OCI-M2 (cell line): ENCODE measurements at regions not wholly inside any gene's neighbourhood (a gene's known extent, or its start where the extent isn't known, plus 50 kb on each side); places are given as distances from the start of the nearest gene placed in this dataset.

Experiments
- DNase-seq: peaks from one replicate; lab custom pipeline; 2025; ENCODE audit not compliant: unreplicated experiment; lab: John Stamatoyannopoulos, UW

DNA sequence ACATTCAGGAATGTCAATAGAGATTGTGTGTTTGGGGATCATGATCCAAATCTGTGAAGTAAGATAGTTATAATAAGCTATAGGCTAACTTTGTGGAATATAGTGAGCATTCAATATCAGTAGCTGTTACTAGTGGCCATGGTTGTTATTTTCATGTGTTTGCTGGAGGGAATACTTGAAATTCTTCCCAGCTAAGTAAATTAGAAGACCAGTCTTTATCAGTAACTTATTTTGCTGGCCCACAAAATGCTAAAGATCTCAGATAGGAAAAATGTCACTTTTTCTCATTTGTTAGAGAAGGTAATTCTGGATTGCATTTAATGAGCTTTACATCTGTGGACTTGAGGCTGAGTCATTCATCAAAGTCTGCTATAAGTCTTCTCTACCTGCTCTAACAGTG lies 156.1 kb upstream of the LRRC7 start:
- no peak for DNase-seq

DNA sequence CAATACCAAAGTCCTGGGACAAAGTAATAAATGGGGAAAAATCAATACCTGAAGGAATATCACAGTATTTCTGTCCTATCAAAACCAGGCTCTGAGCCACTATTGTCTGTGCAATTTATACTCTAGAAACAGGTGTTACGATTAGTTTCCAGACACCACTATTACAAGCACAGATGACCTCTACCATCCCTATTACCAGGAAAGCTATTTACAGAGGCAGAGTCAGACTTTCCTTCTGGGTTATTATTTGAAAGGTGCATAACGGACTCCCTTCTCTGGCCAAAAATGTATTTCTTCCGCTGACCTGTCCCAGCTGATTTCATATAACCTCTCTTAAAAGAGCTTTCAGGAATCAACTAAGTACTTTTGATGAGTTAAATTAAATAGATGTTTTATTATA lies 154.6 kb upstream of the LRRC7 start:
- no peak for DNase-seq

DNA sequence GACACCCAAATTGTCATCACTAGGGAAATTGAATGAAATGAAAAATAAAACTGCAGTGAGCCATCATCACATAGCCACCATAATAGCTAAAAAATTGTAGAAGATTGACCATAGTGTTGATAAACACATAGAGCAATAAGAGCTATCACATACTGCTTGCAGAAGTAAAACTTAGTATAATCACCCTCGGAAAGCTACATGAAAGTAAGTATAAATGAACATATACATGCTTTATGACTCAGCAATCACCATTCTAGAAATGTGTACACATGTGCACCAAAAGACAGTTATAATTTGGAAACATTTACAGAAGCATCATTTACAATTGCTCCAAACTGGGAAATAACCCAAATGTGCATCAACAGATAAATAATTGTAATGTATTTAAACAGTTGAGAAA lies 153.1 kb upstream of the LRRC7 start:
- DNase-seq, result no peak

DNA sequence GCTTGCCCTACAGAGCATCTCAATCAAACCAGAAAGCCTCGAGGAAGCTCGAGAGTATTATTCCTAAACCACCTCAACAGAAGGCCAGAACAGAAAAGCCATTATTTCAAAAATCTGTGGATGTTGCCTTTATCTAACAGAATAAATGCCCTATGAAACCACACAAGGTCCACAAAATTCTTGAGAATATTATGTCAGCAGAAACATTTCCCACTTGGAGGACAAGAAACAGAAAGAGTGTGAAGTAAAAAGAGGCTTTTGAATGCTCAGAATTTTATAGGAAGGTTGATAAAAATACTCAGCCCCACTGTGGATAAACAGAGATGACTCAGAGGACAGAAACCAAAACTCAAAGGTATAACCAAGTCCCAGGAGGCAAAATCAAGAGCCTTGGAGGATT lies 146.4 kb upstream of the LRRC7 start:
- no peak for DNase-seq

DNA sequence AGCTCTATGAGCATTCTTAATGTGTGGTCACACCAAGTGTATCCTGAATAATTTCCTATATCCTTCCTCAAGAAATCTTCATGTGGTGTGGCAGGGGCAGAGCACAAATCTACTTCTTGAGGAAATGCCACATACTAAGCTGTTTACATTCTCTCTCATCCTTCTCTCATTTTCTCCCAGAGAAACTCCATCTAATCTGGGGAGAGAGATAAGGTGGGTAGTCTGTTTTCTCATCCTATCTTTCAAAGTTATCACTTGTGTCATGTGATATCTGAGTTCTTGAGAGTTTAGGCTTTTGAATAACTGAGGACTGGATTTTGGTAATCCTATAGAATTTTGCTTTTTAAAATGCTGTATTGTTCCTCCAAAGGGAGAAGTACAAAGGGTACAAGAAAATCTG lies 141.9 kb upstream of the LRRC7 start:
- no peak for DNase-seq

DNA sequence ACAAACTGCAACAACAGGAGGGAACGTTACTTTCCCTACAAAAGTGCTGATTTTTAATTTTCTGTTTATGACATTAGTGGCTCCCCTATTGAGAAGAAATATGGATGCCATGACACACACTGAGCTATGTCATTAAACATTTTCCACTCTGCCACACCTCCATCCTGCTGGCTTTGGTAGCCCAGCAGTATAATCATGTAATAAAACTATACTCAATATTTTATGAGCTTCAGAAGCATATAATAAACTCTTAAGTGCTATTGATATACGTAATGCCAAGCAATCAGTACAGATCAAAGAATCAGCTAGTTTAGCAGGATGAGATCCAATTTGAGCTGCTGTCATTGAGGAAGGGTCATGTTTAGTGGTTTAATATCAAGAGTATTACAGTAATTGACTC lies 141.3 kb upstream of the LRRC7 start:
- no peak for DNase-seq

DNA sequence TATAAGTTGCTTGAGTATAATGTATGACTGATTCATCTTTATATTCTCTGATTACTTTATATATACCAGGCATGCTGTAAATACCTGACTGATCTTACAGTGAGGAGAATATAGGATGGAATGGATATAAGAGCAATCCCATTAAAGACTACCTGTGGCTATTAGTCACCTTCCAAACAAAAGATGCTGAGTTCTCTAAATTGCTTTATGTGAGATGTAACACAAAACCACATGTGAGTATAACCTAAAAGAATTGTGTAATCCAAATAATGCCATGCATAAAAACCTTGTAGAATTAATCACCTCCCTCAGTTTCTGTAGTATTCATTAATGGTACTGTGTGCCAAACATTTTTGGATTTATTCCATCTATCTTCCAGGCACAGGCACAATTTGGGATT lies 134.6 kb upstream of the LRRC7 start:
- no peak for DNase-seq

DNA sequence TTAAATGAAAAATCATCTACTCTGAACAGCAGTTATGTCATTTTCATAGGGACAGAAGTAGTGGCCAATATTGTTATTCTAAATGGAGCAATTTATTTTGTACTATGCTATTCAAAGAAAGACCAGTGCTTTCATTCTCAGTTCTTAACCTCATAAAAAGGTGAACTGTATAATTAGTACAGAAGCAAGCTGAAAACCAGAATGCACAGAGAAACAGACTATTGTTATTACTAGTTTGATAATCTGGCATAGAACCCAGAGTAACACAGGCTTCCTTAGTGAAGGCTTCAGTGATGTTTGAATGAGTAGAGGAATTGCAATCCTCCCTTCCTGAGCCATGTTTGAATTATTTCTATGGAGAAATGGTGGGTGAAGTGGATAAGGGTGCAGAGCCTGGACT lies 131.6 kb upstream of the LRRC7 start:
- DNase-seq, result no peak

DNA sequence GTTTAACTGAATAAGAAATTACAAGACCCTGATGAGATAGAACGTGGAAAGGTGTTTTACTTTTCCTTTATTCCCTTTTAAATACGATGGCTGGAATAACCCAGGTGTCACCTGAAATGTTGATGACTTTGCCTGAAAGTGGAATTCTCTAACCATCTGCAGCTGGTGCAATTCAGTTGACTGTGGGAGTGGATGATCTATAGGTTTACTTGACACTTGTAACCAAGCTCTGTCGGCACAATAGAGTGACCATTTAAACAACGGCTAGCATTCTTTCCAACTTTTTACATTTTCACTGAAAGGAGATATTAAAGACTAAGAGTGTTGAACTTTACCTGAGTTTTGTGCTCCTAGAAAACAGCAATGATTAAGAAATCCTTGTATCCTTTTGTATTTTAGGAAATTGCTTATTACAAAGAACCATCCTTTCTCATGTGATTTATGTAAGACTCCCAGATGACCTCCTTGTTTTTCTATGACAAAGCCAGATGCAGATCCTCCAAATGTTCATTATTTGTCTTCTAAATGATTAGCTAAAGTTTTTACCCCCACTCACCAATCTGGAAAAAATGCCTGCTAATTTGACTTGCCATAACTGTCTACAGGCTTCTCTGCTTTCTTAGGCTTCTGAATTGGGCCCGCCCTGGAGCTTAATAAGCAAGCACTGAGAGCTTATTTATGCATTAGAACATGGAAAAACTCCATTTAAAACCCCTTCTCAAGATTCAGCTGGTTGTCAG lies 129.5 kb upstream of the LRRC7 start:
- no peak for DNase-seq

DNA sequence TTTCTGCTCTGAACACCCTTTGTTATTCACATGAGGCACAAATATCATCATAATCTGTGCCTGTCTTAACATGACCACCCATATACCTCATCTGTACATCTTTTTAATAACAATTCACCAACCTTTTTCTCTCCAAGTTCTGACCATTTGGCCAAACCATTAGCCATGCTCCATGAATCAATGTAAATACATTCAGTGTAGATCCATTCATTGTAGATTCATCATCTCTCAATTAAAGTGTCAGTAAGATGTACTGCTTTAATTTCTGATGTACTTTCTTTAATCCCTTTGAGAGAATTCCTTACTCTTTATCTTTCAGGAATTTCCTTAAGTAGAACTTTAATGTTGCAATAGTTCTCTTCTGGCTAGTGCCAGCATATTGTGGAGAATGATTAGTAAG lies 126.2 kb upstream of the LRRC7 start:
- DNase-seq, result no peak

DNA sequence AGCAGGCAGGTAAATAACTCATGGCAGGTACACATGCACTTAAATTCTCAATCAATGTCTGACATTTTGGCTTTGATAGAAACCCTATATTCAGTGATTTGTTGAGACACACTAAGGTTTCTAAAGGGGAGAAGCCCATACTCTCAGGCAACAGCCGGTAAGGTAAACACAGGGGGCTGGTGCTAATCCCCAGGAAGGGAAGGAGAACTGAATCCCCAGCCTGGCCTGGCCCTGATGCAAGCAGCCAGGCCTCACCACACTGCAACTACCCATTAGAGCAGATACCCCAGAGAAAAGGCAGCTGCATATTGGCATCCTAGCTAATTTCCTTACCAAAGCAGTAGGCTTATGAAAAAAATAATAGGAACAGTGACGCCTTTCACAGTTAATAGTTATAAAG lies 116.5 kb upstream of the LRRC7 start:
- DNase-seq, result no peak

DNA sequence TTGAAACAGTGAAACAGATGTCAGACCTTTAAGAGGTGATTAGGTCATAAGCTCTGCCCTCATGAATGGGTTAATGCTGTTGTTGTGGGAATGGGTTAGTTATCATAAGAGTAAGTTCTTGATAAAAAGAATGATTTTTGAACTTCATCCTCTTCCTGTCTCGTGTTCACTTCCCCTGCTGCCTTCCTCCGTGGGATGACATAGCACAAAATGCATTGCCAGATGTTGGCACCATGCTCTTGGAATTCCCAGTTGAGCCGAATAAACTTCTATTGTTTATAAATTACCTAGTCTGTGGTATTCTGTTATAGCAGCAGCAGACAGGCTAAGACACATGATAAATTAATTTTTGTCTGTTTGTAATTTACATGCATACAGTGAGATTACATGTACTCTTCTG lies 112.0 kb upstream of the LRRC7 start:
- no peak for DNase-seq

DNA sequence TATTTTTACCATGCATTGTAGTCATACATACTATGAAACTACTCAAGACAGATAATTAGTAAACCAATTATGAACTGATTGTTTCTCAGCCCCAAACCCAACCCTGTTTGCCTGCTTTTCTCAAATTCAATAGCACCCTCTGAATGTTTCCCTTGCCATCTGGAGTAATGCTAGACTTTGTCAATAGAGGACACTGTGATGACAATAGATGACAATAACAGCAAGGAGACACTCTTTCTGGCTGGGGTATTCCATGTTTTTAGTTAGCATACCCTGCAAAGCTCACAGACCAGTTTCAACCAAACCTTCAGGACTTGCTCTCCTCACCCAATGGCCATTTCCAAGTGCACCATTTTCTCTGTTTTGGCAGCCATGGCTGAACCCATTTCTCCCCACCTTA lies 108.5 kb upstream of the LRRC7 start:
- DNase-seq, result no peak

DNA sequence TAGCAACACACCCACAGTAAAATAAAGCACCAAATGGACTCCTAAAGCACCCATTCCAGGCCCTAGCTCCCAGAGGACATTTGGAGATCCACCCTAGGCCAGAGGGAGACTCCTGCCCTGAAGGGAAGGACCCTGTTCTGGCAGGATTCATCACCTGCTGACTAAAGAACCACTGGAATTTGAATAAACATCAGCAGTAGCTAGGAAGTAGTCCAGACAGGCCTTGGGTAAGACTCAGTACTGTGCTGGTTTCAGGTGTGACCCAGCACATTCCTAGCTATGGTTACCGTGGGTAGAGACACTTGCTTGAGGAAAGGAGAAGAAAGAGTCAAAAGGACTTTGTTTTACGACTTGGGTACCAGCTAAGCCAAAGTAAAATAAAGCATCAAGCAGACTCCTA lies 92.7 kb upstream of the LRRC7 start:
- no peak for DNase-seq

DNA sequence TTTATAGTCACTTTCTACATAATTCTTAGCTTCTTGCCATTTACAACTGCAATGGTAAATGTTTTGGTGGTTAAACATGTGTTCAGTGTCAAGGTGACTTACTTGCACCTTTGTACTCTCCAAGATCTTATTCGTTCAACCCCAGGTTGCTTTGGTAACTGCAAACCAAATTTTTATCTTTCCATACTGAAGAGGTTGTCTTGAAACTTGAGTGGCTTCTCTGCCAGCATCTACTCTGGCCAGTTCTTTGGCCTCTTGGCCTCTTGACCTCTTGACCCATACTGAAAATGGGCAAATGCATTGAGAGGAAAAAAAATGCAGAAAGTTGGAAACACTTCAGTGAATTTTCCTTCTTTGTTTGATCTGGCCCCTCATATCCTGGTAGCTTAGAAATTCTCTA lies 88.0 kb upstream of the LRRC7 start:
- no peak for DNase-seq

DNA sequence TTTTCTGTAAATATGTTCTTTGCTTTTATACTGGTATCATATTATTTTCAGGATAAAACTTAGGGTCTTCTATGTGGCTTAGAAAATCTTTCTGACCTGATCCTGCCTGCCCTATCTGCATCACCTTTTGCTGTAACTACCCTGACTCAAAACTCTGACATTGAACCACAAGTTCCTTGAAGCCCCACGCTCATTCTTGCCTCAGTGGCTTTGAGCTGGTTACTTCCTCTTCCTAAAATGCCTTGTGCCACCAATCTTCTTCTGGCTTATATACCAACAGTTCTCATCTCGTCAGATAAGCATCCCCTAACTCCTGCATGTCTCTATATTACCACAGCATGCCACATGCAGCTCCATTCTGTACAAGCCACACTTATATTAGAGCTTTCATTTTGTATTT lies 84.5 kb upstream of the LRRC7 start:
- DNase-seq, result no peak

DNA sequence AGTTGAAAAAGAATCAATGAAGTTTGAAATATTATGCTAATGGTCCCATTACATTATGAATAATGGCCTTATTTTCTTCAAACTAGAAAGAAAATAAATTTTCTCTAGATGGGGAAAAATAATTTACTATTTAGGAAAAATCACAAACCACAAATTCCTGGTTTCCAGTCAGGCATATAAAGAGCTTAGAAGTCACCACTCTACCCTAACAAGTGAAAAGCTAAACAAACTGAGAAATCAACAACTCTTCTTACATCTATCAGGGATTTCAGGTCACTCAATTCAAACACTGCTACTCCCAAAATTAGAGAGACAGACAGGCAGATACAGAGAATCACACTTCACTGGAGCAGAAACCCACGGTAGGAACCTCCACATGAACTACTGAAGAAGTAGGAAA lies 82.1 kb upstream of the LRRC7 start:
- no peak for DNase-seq

DNA sequence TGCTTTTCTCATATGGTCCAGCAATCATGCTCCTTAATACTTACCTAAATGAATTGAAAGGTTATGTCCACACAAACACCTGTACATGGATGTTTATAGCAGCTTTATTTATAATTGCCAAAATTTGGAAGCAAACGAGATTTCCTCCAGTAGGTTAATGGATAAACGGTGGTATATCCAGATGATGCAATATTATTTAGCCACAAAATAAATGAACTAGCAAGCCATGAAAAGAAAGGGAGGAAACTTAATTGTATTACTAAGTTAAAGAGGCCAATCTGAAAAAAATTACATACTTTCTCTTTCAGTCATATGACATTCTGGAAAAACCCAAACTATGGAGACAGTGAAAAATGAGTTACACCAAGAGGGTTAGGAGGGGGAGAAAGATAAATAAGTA lies 76.3 kb upstream of the LRRC7 start:
- DNase-seq, result no peak

DNA sequence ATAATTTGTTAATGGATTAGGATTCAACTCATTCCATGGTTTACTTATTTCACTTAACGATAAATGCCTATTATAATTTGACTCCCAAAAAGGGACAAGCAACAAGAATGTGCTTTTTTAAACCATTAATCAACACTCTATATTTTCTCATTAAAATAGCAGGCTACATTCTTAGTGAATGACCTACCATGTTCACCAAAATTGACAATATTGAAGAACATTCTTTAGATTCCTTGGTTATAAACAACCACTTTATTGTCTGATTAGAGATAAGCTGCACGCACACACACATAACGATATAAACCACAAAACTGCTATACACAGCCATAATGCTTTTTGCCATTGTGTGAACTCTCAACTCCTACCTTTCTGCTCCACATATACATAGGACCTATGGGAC lies 75.4 kb upstream of the LRRC7 start:
- DNase-seq, result no peak

DNA sequence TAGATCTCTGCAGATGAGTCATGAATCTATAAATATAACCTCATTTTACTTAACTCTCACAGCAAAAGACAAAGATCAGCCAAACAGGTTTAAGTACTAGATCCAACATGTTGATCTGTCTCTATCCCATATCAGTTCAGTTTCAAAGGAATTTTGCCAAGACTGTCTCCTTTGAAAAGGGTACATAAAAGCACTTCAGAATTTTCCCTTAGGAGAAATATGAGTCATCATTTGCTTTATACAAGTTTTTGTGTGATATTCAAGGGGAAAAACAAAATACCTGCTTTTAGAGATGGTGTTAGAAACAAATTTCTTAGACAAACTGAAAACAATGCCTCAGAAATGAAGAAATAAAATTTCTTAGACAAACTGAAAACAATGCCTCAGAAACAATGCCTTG lies 73.5 kb upstream of the LRRC7 start:
- DNase-seq, result no peak

DNA sequence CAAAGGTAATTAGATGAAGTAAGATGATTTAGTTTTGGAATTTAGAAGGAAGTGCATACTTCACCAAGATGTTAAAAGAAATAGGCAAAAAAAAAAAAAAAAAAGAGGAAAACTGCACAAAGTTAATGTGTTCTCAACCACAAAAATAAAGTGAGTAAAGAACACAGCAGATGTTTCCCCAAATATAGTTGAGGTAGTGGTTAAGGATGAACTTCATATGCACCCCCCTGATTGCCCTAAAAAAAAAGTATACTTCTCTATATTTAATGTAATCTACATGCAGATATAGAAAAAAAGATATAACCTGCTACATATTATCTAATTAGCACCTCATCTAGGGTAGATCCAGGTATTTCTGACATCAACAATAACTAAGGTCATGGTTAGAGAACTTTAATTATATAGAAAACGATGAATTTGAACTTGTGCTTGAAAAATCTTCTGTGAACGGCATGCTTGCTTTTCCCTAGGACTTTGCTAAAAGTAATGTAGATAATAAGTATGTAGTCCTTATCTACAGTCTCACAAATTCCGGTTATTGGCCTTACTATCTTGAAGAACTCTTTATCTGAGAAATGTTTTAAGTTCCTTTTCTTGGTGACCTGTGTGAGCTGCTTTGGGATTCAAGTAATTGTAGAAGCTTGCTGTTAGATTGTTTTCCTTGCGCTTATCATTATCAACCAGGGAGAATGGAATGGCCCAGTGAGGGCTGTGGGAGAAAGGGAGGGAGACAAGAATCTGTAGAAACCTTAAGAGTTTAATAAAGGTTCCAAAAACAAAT lies 70.1 kb upstream of the LRRC7 start:
- no peak for DNase-seq

DNA sequence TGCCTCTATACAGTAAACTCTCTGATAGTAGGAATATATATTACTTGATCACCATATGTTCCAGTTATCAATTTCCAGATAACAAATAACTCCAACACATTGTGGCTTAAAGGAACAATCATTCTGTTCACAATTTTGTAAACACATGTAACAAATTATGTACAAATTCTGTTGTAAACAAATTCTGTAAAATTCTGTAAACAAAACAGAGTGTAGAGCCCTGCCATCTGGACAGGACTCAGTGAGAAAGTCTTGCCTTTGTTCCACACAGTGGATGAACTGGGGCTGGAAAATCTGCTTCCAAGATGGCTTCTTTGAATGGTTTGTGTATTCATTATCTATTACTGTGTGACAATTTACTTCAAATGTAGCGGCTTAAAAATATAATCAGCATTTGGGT lies 69.0 kb upstream of the LRRC7 start:
- no peak for DNase-seq
